SK-N-SH treated with all-trans-retinoic acid at 6 μM for 48 hours (cell line): ENCODE measurements at regions not wholly inside any gene's neighbourhood (a gene's known extent, or its start where the extent isn't known, plus 50 kb on each side); places are given as distances from the start of the nearest gene placed in this dataset.

Source experiments
- ATAC-seq: fragments of 200-7000 bp; cut with Tn5 transposase; 3 replicates; pipeline ENCODE4 v1.9.1; 2020; ENCODE audit warnings: mild to moderate bottlenecking, moderate library complexity
- ARNTL ChIP-seq: fragments of 450-650 bp; formaldehyde crosslinking; IDR thresholded peaks from 2 replicates; pipeline ENCODE4 v1.5.0; 2020; ENCODE audit warnings: low read depth, mild to moderate bottlenecking, moderate library complexity, borderline replicate concordance
- BACH2 ChIP-seq: fragments of 250-450 bp; sonication (Bioruptor Pico); IDR thresholded peaks from 2 replicates; pipeline ENCODE4 v1.9.0; 2021; ENCODE audit warnings: mild to moderate bottlenecking, borderline replicate concordance
- CSDC2 ChIP-seq: fragments of 250-450 bp; sonication (Bioruptor Pico); IDR thresholded peaks from 2 replicates; pipeline ENCODE4 v1.5.0; 2020; ENCODE audit warnings: mild to moderate bottlenecking, moderate library complexity
- ESRRG ChIP-seq: fragments of 250-450 bp; sonication (Bioruptor Pico); IDR thresholded peaks from 2 replicates; pipeline ENCODE4 v1.6.1; 2021; ENCODE audit warnings: mild to moderate bottlenecking
- GLIS3 ChIP-seq: fragments of 250-450 bp; sonication (Bioruptor Pico); IDR thresholded peaks from 2 replicates; pipeline ENCODE4 v1.5.0; 2020; ENCODE audit warnings: mild to moderate bottlenecking, moderate library complexity
- ISL1 ChIP-seq: fragments of 250-450 bp; sonication (Bioruptor Pico); IDR thresholded peaks from 2 replicates; pipeline ENCODE4 v2.1.2; 2022; ENCODE audit warnings: mild to moderate bottlenecking, moderate library complexity
- OSR1 ChIP-seq: fragments of 250-450 bp; sonication (Bioruptor Pico); IDR thresholded peaks from 2 replicates; pipeline ENCODE4 v1.8.0; 2022; ENCODE audit warnings: moderate library complexity, mild to moderate bottlenecking, inconsistent platforms
- PPARA ChIP-seq: fragments of 250-450 bp; sonication (Bioruptor Pico); IDR thresholded peaks from 2 replicates; pipeline ENCODE4 v1.5.0; 2020; ENCODE audit warnings: mild to moderate bottlenecking, borderline replicate concordance
- RARB ChIP-seq: fragments of 250-450 bp; sonication (Bioruptor Pico); IDR thresholded peaks from 2 replicates; pipeline ENCODE4 v1.8.0; 2021; ENCODE audit warnings: mild to moderate bottlenecking, moderate library complexity
- SNAI2 ChIP-seq: fragments of 250-450 bp; sonication (Bioruptor Pico); IDR thresholded peaks from 2 replicates; pipeline ENCODE4 v1.5.0; 2020; ENCODE audit warnings: mild to moderate bottlenecking, moderate library complexity
- TCF4 ChIP-seq: fragments of 250-450 bp; sonication (Bioruptor Pico); IDR thresholded peaks from 2 replicates; pipeline ENCODE4 v1.8.0; 2021; ENCODE audit warnings: mild to moderate bottlenecking, moderate library complexity, borderline replicate concordance
- ZC3H10 ChIP-seq: fragments of 250-450 bp; sonication (Bioruptor Pico); IDR thresholded peaks from 2 replicates; pipeline ENCODE4 v1.5.1; 2021; ENCODE audit warnings: mild to moderate bottlenecking, moderate library complexity
- ZFP3 ChIP-seq: fragments of 250-450 bp; sonication (Bioruptor Pico); IDR thresholded peaks from 2 replicates; pipeline ENCODE4 v1.5.0; 2020; ENCODE audit warnings: mild to moderate bottlenecking, moderate library complexity
- ZFP30 ChIP-seq: fragments of 450-650 bp; formaldehyde crosslinking; IDR thresholded peaks from 2 replicates; pipeline ENCODE4 v1.5.0; 2022; ENCODE audit warnings: mild to moderate bottlenecking, moderate library complexity
- ZNF565 ChIP-seq: fragments of 450-650 bp; formaldehyde crosslinking; conservative IDR thresholded peaks from 2 replicates; pipeline ENCODE4 v1.5.0; 2020; ENCODE audit warnings: low read depth, mild to moderate bottlenecking, moderate library complexity
- ZNF70 ChIP-seq: fragments of 450-650 bp; formaldehyde crosslinking; IDR thresholded peaks from 2 replicates; pipeline ENCODE4 v1.5.0; 2020; ENCODE audit warnings: mild to moderate bottlenecking, moderate library complexity
- ZNF8 ChIP-seq: fragments of 450-650 bp; formaldehyde crosslinking; IDR thresholded peaks from 2 replicates; pipeline ENCODE4 v1.5.0; 2020; ENCODE audit warnings: mild to moderate bottlenecking, moderate library complexity
- TF ChIP-seq, protein P1 (sequence below): fragments of 250-450 bp; sonication (Bioruptor Pico); IDR thresholded peaks from 2 replicates; pipeline ENCODE4 v1.5.1; 2020; ENCODE audit warnings: low read depth, mild to moderate bottlenecking, moderate library complexity
- TF ChIP-seq, protein P2 (sequence below): fragments of 250-450 bp; sonication (Bioruptor Pico); IDR thresholded peaks from 2 replicates; pipeline ENCODE4 v1.8.0; 2020; ENCODE audit warnings: mild to moderate bottlenecking, moderate library complexity, borderline replicate concordance
- TF ChIP-seq, protein P3 (sequence below): fragments of 250-450 bp; sonication (Bioruptor Pico); IDR thresholded peaks from 2 replicates; pipeline ENCODE4 v1.8.0; 2021; ENCODE audit warnings: low read depth, mild to moderate bottlenecking, moderate library complexity, borderline replicate concordance
- TF ChIP-seq, protein P4 (sequence below): fragments of 250-450 bp; sonication (Bioruptor Pico); IDR thresholded peaks from 2 replicates; pipeline ENCODE4 v1.5.1; 2021; ENCODE audit warnings: mild to moderate bottlenecking, moderate library complexity

DNA sequence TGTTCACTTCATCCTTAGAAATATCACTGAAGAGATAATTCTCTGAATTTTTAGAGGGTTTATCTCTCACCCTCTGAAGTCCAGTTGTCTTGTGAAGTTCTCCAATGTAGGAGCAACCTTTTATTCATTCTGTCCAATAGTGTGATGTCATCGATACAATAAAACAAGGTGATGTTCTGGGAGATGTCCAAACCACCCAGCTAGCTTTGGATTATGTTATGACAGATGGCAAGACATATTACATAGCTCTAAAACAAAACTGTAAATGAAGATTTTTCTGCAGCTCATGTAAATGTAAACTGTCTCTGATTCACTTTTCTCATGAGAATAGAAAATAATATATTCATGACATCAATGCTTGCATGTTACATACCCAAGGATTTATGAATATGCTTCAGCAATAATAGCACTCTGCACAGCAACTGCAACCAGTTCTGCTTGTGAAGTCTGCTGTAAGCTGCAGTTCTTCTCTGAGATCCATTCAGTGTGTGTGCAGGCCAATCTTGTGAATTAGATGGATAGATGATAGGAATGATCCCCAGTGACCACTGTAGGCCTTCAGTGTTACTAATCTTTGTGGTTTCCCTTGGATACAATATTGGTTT is 172.6 kb upstream of the CDH12 start:
- ATAC-seq = no peak
- TF ChIP-seq ARNTL (CRISPR knock-in tag) (no peak), CSDC2 (CRISPR knock-in tag) (no peak), SNAI2 (CRISPR knock-in tag) (no peak), RARB (no peak), OSR1 (no peak), ISL1 (CRISPR knock-in tag) (no peak), GLIS3 (no peak), ZC3H10 (CRISPR knock-in tag) (no peak), BACH2 (no peak), ZFP30 (CRISPR knock-in tag) (no peak), TCF4 (CRISPR knock-in tag) (no peak), ESRRG (CRISPR knock-in tag) (no peak), ZNF565 (CRISPR knock-in tag) (no peak), PPARA (CRISPR knock-in tag) (no peak), ZNF8 (CRISPR knock-in tag) (no peak), ZFP3 (CRISPR knock-in tag) (no peak)
- TF ChIP-seq, protein P1, sequence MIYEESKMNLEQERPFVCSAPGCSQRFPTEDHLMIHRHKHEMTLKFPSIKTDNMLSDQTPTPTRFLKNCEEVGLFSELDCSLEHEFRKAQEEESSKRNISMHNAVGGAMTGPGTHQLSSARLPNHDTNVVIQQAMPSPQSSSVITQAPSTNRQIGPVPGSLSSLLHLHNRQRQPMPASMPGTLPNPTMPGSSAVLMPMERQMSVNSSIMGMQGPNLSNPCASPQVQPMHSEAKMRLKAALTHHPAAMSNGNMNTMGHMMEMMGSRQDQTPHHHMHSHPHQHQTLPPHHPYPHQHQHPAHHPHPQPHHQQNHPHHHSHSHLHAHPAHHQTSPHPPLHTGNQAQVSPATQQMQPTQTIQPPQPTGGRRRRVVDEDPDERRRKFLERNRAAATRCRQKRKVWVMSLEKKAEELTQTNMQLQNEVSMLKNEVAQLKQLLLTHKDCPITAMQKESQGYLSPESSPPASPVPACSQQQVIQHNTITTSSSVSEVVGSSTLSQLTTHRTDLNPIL (CRISPR knock-in tag) = no peak
- TF ChIP-seq, protein P2, sequence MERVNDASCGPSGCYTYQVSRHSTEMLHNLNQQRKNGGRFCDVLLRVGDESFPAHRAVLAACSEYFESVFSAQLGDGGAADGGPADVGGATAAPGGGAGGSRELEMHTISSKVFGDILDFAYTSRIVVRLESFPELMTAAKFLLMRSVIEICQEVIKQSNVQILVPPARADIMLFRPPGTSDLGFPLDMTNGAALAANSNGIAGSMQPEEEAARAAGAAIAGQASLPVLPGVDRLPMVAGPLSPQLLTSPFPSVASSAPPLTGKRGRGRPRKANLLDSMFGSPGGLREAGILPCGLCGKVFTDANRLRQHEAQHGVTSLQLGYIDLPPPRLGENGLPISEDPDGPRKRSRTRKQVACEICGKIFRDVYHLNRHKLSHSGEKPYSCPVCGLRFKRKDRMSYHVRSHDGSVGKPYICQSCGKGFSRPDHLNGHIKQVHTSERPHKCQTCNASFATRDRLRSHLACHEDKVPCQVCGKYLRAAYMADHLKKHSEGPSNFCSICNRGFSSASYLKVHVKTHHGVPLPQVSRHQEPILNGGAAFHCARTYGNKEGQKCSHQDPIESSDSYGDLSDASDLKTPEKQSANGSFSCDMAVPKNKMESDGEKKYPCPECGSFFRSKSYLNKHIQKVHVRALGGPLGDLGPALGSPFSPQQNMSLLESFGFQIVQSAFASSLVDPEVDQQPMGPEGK (CRISPR knock-in tag) = no peak
- TF ChIP-seq, protein P3, sequence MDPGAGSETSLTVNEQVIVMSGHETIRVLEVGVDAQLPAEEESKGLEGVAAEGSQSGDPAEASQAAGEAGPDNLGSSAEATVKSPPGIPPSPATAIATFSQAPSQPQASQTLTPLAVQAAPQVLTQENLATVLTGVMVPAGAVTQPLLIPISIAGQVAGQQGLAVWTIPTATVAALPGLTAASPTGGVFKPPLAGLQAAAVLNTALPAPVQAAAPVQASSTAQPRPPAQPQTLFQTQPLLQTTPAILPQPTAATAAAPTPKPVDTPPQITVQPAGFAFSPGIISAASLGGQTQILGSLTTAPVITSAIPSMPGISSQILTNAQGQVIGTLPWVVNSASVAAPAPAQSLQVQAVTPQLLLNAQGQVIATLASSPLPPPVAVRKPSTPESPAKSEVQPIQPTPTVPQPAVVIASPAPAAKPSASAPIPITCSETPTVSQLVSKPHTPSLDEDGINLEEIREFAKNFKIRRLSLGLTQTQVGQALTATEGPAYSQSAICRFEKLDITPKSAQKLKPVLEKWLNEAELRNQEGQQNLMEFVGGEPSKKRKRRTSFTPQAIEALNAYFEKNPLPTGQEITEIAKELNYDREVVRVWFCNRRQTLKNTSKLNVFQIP (CRISPR knock-in tag) = no peak
- TF ChIP-seq, protein P4, sequence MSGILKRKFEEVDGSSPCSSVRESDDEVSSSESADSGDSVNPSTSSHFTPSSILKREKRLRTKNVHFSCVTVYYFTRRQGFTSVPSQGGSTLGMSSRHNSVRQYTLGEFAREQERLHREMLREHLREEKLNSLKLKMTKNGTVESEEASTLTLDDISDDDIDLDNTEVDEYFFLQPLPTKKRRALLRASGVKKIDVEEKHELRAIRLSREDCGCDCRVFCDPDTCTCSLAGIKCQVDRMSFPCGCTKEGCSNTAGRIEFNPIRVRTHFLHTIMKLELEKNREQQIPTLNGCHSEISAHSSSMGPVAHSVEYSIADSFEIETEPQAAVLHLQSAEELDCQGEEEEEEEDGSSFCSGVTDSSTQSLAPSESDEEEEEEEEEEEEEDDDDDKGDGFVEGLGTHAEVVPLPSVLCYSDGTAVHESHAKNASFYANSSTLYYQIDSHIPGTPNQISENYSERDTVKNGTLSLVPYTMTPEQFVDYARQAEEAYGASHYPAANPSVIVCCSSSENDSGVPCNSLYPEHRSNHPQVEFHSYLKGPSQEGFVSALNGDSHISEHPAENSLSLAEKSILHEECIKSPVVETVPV (CRISPR knock-in tag) = no peak

DNA sequence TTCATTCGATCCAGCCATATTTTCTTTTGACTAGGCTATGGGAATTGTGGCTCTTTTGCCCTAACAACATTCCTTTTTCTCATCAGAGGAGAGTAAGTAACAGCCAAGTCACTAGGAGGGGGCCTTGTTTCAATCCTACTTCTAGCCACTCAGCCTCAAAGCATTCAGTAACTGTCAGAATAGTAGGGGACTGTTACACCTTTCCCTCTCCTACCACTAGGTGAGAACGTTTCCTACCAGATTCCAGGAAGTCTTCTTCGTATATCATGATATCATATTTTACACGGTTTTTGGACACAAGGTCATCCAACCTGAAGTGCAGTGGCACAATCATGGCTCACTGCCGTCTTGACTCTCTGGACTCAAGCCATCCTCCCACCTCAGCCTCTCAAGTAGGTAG is 171.3 kb upstream of the CDH12 start:
- ATAC-seq = no peak
- TF ChIP-seq ISL1 (CRISPR knock-in tag) = no peak
- no peak for TF ChIP-seq ZNF70 (CRISPR knock-in tag)

DNA sequence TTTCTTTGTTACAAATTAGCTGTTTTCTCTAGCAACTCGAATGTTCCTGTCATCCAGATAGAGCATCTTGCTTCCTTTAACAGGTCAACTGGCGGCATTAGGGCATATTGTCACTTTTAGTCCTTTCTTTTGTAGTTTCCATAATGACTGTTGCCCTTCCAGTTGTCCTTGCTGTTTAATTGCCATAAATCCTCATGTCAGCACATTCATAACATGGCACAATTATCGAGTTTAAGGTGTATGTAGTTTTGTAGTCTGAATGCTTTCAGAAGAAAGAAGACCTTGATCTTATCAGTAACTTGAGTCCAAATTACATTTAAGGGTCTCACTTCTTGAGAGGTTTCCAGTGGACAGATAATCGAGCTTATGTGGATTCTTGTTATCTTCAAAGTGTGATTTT is 161.7 kb upstream of the CDH12 start:
- TF ChIP-seq ZNF565 (CRISPR knock-in tag) = no peak
- no peak for TF ChIP-seq CSDC2 (CRISPR knock-in tag)
- TF ChIP-seq, protein P1 (CRISPR knock-in tag) = no peak
- ATAC-seq = no peak

DNA sequence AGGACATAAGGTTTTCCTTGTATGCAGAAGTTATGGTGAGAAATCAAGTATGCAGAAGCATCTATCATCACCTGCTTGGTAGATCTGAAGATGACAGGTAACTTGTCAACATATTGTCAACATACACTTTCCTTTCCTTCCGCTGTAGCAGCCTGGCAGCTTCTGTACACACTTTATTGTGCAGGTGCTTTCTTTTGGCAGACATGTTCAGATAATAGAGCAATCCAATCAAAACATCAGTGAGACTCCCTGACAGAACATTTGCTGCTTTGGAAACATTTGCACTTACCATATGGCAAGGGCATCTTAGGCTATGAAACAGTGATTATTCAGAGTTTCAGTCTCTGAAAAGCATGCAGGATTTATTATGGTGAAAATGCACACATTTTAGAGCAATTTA is 161.1 kb upstream of the CDH12 start:
- TF ChIP-seq ZNF70 (CRISPR knock-in tag) (no peak), ARNTL (CRISPR knock-in tag) (no peak), ISL1 (CRISPR knock-in tag) (no peak), CSDC2 (CRISPR knock-in tag) (no peak), ZFP3 (CRISPR knock-in tag) (no peak), ZNF565 (CRISPR knock-in tag) (no peak)
- TF ChIP-seq, protein P4 (CRISPR knock-in tag) = no peak
- TF ChIP-seq, protein P2 (CRISPR knock-in tag) = no peak
- ATAC-seq = no peak
